Kidney epithelial cell (primary cell): ENCODE measurements at regions not wholly inside any gene's neighbourhood (a gene's known extent, or its start where the extent isn't known, plus 50 kb on each side); places are given as distances from the start of the nearest gene placed in this dataset.

Experiments used
- DNase-seq: peaks from one replicate; pipeline ENCODE4 v3.0.0-alpha.2; 2010; ENCODE audit warnings: low read depth
- H3K27me3 ChIP-seq: 2 replicates; pipeline ENCODE4 v1.6.0; 2011; ENCODE audit warnings: low read length; ENCODE audit not compliant: control insufficient read depth, insufficient read depth
- H3K36me3 ChIP-seq: 2 replicates; pipeline ENCODE4 v1.5.1; 2011; ENCODE audit warnings: low read length; ENCODE audit not compliant: control insufficient read depth, insufficient read depth
- H3K4me3 ChIP-seq: 2 replicates; pipeline ENCODE4 v1.5.1; 2011; ENCODE audit warnings: low read depth, mild to moderate bottlenecking, control low read depth, low read length
- CTCF ChIP-seq: IDR thresholded peaks from 2 replicates; pipeline ENCODE4 v1.5.1; 2011; ENCODE audit warnings: mild to moderate bottlenecking, moderate library complexity, low read length, control low read depth, inconsistent platforms; ENCODE audit not compliant: insufficient read depth, poor library complexity, severe bottlenecking

- TF ChIP-seq CTCF, result no peak
- no peak for DNase-seq
- Histone ChIP-seq H3K36me3 (no peaks in the 10 kb centered on the region), H3K4me3 (no peak overlapping the region), H3K27me3 (no peaks in the 10 kb centered on the region)
Observed at GRCh38 chr2:186294248-186294888, 191.7 kb upstream of the ZC3H15 start.

GRCh38 chr2:186299610-186300009 lies 186.4 kb upstream of the ZC3H15 start:
- no peak for DNase-seq
- Histone ChIP-seq H3K27me3 (no peaks in the 10 kb centered on the region), H3K4me3 (no peak overlapping the region), H3K36me3 (no peaks in the 10 kb centered on the region)
- TF ChIP-seq CTCF, result no peak

GRCh38 chr2:186302263-186302662 lies 183.8 kb upstream of the ZC3H15 start:
- Histone ChIP-seq H3K36me3 (no peaks in the 10 kb centered on the region), H3K4me3 (no peak overlapping the region), H3K27me3 (no peaks in the 10 kb centered on the region)
- DNase-seq, result no peak
- TF ChIP-seq CTCF, result no peak

GRCh38 chr2:186303091-186303490 lies 183.0 kb upstream of the ZC3H15 start:
- DNase-seq, result no peak
- no peak for TF ChIP-seq CTCF
- Histone ChIP-seq H3K36me3 (no peaks in the 10 kb centered on the region), H3K27me3 (no peaks in the 10 kb centered on the region), H3K4me3 (no peak overlapping the region)

GRCh38 chr2:186304064-186304463 lies 182.0 kb upstream of the ZC3H15 start:
- DNase-seq, result no peak
- no peak for TF ChIP-seq CTCF
- Histone ChIP-seq H3K27me3 (no peaks in the 10 kb centered on the region), H3K36me3 (no peaks in the 10 kb centered on the region), H3K4me3 (no peak overlapping the region)

GRCh38 chr2:186306754-186307153 lies 179.3 kb upstream of the ZC3H15 start:
- Histone ChIP-seq H3K4me3 (no peak overlapping the region), H3K36me3 (no peaks in the 10 kb centered on the region), H3K27me3 (no peaks in the 10 kb centered on the region)
- DNase-seq, result no peak
- no peak for TF ChIP-seq CTCF
